ENCODE measurements at regions not wholly inside any gene's neighbourhood (a gene's known extent, or its start where the extent isn't known, plus 50 kb on each side); places are given as distances from the start of the nearest gene placed in this dataset.

DNA sequence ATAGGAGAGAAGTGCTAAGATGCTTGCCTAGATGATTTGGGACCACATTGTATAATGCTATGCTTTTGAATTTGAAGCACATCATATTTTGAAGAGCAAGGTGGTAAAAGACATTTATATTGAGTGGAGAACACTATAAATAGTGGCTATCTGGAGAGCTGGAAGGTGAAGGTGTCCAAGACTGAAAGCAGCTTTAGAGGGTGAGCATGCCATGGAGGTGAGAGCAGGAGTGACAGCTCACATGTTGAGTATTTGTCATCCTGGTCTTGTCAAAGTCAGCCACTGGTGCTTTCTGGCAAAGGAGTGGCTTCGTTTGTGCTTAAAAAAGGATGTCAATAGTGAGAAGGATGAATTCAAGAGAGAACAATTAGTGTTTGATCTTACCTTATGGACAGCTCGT lies 225.9 kb downstream of the COG6 start:
- H3K79me2 ChIP-seq (ENCODE audit: control insufficient read depth, insufficient read depth, low read length): no peaks in the 10 kb centered on the region
- H3K9me3 ChIP-seq (replicated peaks; ENCODE audit: control insufficient read depth, insufficient read depth, low read depth, low read length): no peaks in the 10 kb centered on the region
- TF ChIP-seq, protein P1, sequence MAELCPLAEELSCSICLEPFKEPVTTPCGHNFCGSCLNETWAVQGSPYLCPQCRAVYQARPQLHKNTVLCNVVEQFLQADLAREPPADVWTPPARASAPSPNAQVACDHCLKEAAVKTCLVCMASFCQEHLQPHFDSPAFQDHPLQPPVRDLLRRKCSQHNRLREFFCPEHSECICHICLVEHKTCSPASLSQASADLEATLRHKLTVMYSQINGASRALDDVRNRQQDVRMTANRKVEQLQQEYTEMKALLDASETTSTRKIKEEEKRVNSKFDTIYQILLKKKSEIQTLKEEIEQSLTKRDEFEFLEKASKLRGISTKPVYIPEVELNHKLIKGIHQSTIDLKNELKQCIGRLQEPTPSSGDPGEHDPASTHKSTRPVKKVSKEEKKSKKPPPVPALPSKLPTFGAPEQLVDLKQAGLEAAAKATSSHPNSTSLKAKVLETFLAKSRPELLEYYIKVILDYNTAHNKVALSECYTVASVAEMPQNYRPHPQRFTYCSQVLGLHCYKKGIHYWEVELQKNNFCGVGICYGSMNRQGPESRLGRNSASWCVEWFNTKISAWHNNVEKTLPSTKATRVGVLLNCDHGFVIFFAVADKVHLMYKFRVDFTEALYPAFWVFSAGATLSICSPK (IDR thresholded peaks at IDR 0.05; ENCODE audit: borderline replicate concordance): no peak
- no peak for TF ChIP-seq STAG1 (CRISPR knock-in tag; IDR thresholded peaks at IDR 0.05; ENCODE audit: borderline replicate concordance)
- TF ChIP-seq NFE2 (IDR thresholded peaks at IDR 0.05; ENCODE audit: low read depth): no peak
- no peak for TF ChIP-seq ZBED1 (IDR thresholded peaks at IDR 0.05)
- no peak for TF ChIP-seq NR3C1 (CRISPR knock-in tag; IDR thresholded peaks at IDR 0.05)
- no peak for TF ChIP-seq PRMT5 (CRISPR knock-in tag; IDR thresholded peaks at IDR 0.05)
- no peak for TF ChIP-seq CBFA2T2 (conservative IDR thresholded peaks at IDR 0.05)
- H2AFZ ChIP-seq (ENCODE audit: low read depth, low read length): no peak overlapping the region
- no peaks in the 10 kb centered on the region for H4K20me1 ChIP-seq (replicated peaks; ENCODE audit: control insufficient read depth, insufficient read depth, low read length)
- 0% methylated on average over 2 of the region's 2 CpGs for WGBS (ENCODE audit: insufficient coverage, low coverage, missing lambda C conversion rate)
- ATAC-seq (no peak), FAIRE-seq (no peak), DNase-seq (ENCODE audit: extremely low read depth in 1 of 4, low spot score in 3 of 4) (no peak)
- intact Hi-C loops (cut with micrococcal nuclease) (no loop called here), in situ Hi-C loops (cut with MboI) (no loop called here)
- no peak overlapping the region for H3K4me3 ChIP-seq
- H3K4me2 ChIP-seq (ENCODE audit: insufficient read depth, low read length): no peak overlapping the region
- H3K9me1 ChIP-seq (ENCODE audit: control insufficient read depth, insufficient read depth, low read length): no peaks in the 10 kb centered on the region
- no peaks in the 10 kb centered on the region; a peak in 1 of 5 replicates for H3K27me3 ChIP-seq (ENCODE audit: control insufficient read depth in 2 of 2, insufficient read depth in 2 of 2, low read length in 2 of 2)
- no peaks in the 10 kb centered on the region for H3K36me3 ChIP-seq (ENCODE audit: control insufficient read depth, insufficient read depth, low read length)
- H3K9ac ChIP-seq (ENCODE audit: insufficient read depth in 1 of 2, low read depth in 2 of 2, low read length in 2 of 2): no peak overlapping the region
- ChIA-PET CTCF (ENCODE audit: low intra/inter-chr PET ratio) (no interaction called here), POLR2A (no interaction called here)
- no peak overlapping the region for H3K27ac ChIP-seq (ENCODE audit: extremely low read depth, low read depth, low read length)
- H3K4me1 ChIP-seq (replicated peaks in 1 of 2; ENCODE audit: control insufficient read depth in 2 of 2, insufficient read depth in 2 of 2, low read length in 2 of 2): no peaks in the 10 kb centered on the region
- BruUV-seq (replicated peaks): no TSS peak
